ENCODE measurements at regions not wholly inside any gene's neighbourhood (a gene's known extent, or its start where the extent isn't known, plus 50 kb on each side); places are given as distances from the start of the nearest gene placed in this dataset.

- TF ChIP-seq CTCF (IDR thresholded peaks at IDR 0.05; ENCODE audit: low read depth, low read length, missing control alignments) = no peak
- DNase-seq (ENCODE audit: extremely low read depth, low read depth) = no peak
- H3K4me3 ChIP-seq (replicated peaks; ENCODE audit: low read depth, low read length) = no peak overlapping the region
Measured at GRCh38 chr22:34303656-34304055, 383.4 kb upstream of the LARGE1 start.

GRCh38 chr22:34306361-34306760 is 386.1 kb upstream of the LARGE1 start:
- DNase-seq (ENCODE audit: extremely low read depth, low read depth) = no peak
- no peak overlapping the region for H3K4me3 ChIP-seq (replicated peaks; ENCODE audit: low read depth, low read length)
- TF ChIP-seq CTCF (IDR thresholded peaks at IDR 0.05; ENCODE audit: low read depth, low read length, missing control alignments) = no peak

- no peak for TF ChIP-seq CTCF (IDR thresholded peaks at IDR 0.05; ENCODE audit: low read depth, low read length, missing control alignments)
- no peak for DNase-seq (ENCODE audit: extremely low read depth, low read depth)
- H3K4me3 ChIP-seq (replicated peaks; ENCODE audit: low read depth, low read length) = no peak overlapping the region
Measured at GRCh38 chr22:34308101-34308500, 387.8 kb upstream of the LARGE1 start.

- DNase-seq (ENCODE audit: extremely low read depth, low read depth) = no peak
- no peak overlapping the region for H3K4me3 ChIP-seq (replicated peaks; ENCODE audit: low read depth, low read length)
- no peak for TF ChIP-seq CTCF (IDR thresholded peaks at IDR 0.05; ENCODE audit: low read depth, low read length, missing control alignments)
Measured at GRCh38 chr22:34319346-34319745, 399.1 kb upstream of the LARGE1 start.

GRCh38 chr22:34324763-34325162 is 404.5 kb upstream of the LARGE1 start:
- TF ChIP-seq CTCF (IDR thresholded peaks at IDR 0.05; ENCODE audit: low read depth, low read length, missing control alignments) = no peak
- H3K4me3 ChIP-seq (replicated peaks; ENCODE audit: low read depth, low read length) = no peak overlapping the region
- no peak for DNase-seq (ENCODE audit: extremely low read depth, low read depth)

GRCh38 chr22:34326901-34327300 is 406.6 kb upstream of the LARGE1 start:
- TF ChIP-seq CTCF (IDR thresholded peaks at IDR 0.05; ENCODE audit: low read depth, low read length, missing control alignments) = no peak
- no peak for DNase-seq (ENCODE audit: extremely low read depth, low read depth)

GRCh38 chr22:34330432-34330831 is 410.2 kb upstream of the LARGE1 start:
- no peak overlapping the region for H3K4me3 ChIP-seq (replicated peaks; ENCODE audit: low read depth, low read length)
- TF ChIP-seq CTCF (IDR thresholded peaks at IDR 0.05; ENCODE audit: low read depth, low read length, missing control alignments) = no peak
- no peak for DNase-seq (ENCODE audit: extremely low read depth, low read depth)

More at GRCh38 chr22:34326901-34327300, 406.6 kb upstream of the LARGE1 start:
- H3K4me3 ChIP-seq (replicated peaks; ENCODE audit: low read depth, low read length) = no peak overlapping the region

All from HFF-Myc (cell line).